ENCODE measurements at regions not wholly inside any gene's neighbourhood (a gene's known extent, or its start where the extent isn't known, plus 50 kb on each side); places are given as distances from the start of the nearest gene placed in this dataset.

DNA sequence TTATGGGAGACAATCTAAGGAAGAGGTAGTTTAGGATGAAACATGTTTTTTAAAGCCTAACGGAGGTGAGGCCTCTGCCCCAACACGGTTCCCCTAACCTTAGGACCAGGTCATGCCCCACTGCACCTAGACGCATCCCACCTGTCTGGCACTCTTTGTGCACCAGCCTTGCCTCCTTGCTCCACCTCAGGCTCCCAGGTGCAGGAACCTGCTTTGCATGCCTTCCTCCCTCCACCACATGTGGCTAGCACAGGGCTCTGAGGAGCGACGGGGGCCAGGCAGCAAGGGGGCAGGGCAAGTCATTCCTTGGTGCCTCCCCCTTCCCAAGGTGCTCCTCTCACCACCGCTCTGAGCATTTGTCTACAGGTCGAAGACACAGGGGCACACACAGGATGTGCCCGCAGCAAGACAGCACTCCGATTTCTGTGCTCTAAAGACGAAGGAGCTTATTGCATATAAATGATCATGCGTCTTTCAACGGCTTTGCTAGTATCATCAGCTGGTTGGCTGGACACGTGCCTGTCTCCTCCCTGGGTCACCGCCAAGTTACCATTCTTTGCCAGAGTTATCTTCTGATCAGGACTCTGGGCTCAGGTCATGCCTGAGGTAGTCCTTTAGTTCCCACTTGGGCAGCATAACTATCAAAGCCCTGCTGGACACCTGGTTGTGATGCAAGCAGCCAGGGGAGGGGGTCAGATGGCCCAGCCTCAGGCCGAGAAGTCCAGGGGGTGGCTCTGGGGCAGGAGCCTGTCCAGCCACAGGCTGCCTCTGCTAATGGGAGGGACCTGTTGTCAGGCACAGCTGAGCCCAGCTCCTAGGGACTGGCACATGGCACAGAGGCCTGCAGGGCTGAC is 172.0 kb upstream of the NTM start:
- ATAC-seq (ENCODE audit: low FRiP score): no peak
- H3K9me3 ChIP-seq (ENCODE audit: control insufficient read depth, low read length): no peaks in the 10 kb centered on the region

GRCh38 chr11:131199015-131199280 is 171.5 kb upstream of the NTM start:
- Histone ChIP-seq H3K27ac (ENCODE audit: low read depth in 1 of 2, low read length in 2 of 2) (no peak overlapping the region), H3K4me1 (ENCODE audit: control insufficient read depth in 1 of 2, insufficient read depth in 2 of 2, low read length in 2 of 2) (no peaks in the 10 kb centered on the region), H3K4me3 (ENCODE audit: low read length in 2 of 2) (no peak overlapping the region), H3K36me3 (ENCODE audit: control insufficient read depth in 1 of 2, insufficient read depth in 2 of 2, low read length in 1 of 2) (no peaks in the 10 kb centered on the region), H3K9me3 (ENCODE audit: control insufficient read depth, low read length) (no peaks in the 10 kb centered on the region), H3K27me3 (ENCODE audit: control insufficient read depth in 1 of 2, insufficient read depth in 2 of 2, low read length in 1 of 2) (no peaks in the 10 kb centered on the region)
- ATAC-seq (ENCODE audit: low FRiP score): no peak
- no peak for DNase-seq
- intact Hi-C loops (cut with DNase I): no loop called here
- 89 to 93% methylated on average over 8 of the region's 8 CpGs for WGBS, 2 donors

More for the DNA sequence above, 172.0 kb upstream of the NTM start:
- no peaks in the 10 kb centered on the region for H3K4me1 ChIP-seq (ENCODE audit: control insufficient read depth in 1 of 2, insufficient read depth in 2 of 2, low read length in 2 of 2)
- intact Hi-C loops (cut with DNase I): no loop called here
- H3K36me3 ChIP-seq (ENCODE audit: control insufficient read depth in 1 of 2, insufficient read depth in 2 of 2, low read length in 1 of 2): no peaks in the 10 kb centered on the region
- 73 to 86% methylated on average over 15 of the region's 15 CpGs for WGBS, 2 donors
- no peak overlapping the region for H3K27ac ChIP-seq (ENCODE audit: low read depth in 1 of 2, low read length in 2 of 2)
- no peak overlapping the region for H3K4me3 ChIP-seq (ENCODE audit: low read length in 2 of 2)
- no peak for DNase-seq
- no peaks in the 10 kb centered on the region for H3K27me3 ChIP-seq (ENCODE audit: control insufficient read depth in 1 of 2, insufficient read depth in 2 of 2, low read length in 1 of 2)

DNA sequence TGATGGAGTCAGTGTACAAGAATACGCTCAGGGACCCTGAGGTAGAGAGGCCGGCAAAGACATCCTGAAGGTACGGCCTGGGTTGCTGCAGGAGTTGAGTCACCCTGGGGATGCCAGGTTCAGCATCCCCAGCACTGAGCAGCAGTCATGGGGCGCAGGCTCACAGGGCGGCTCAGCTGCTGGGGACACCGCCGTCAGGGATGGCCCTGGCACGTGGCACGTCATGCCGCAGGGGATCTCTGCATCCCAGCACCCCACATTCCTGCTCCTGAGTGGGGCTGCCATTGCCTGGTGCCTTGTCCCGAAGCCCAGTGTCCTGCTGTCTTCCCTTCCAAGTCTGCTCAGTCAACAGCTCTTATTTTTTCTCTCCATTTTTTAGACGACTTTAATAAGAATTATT is 168.7 kb upstream of the NTM start:
- no peak for DNase-seq
- Histone ChIP-seq H3K4me1 (ENCODE audit: control insufficient read depth in 1 of 2, insufficient read depth in 2 of 2, low read length in 2 of 2) (no peaks in the 10 kb centered on the region), H3K27ac (ENCODE audit: low read depth in 1 of 2, low read length in 2 of 2) (no peak overlapping the region), H3K9me3 (ENCODE audit: control insufficient read depth, low read length) (no peaks in the 10 kb centered on the region), H3K27me3 (ENCODE audit: control insufficient read depth in 1 of 2, insufficient read depth in 2 of 2, low read length in 1 of 2) (no peaks in the 10 kb centered on the region), H3K4me3 (ENCODE audit: low read length in 2 of 2) (no peak overlapping the region), H3K36me3 (ENCODE audit: control insufficient read depth in 1 of 2, insufficient read depth in 2 of 2, low read length in 1 of 2) (no peaks in the 10 kb centered on the region)
- 85 to 86% methylated on average over 12 of the region's 12 CpGs for WGBS, 2 donors
- ATAC-seq (ENCODE audit: low FRiP score): no peak
- intact Hi-C loops (cut with DNase I): no loop called here

DNA sequence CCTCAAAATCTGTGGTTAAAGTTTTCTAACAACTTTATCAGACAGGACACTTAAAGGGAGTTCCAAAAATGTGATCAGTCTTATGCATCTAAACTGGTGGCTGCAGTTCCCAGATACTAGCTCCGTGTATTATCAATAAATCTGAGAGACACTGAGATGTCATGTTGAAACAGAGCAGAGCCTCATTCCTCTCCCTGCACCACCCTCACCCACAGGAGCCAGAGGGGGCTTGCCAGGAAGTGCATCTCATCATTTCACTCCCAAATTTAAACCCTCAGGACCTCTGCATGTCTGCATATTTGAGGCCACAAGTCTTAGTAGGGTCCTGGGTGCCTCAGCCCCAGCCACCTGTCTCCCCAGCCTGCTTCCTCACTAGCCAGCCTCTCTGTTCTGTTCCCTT is 167.4 kb upstream of the NTM start:
- Histone ChIP-seq H3K27ac (ENCODE audit: low read depth in 1 of 2, low read length in 2 of 2) (no peak overlapping the region), H3K4me1 (ENCODE audit: control insufficient read depth in 1 of 2, insufficient read depth in 2 of 2, low read length in 2 of 2) (no peaks in the 10 kb centered on the region), H3K27me3 (ENCODE audit: control insufficient read depth in 1 of 2, insufficient read depth in 2 of 2, low read length in 1 of 2) (no peaks in the 10 kb centered on the region), H3K36me3 (ENCODE audit: control insufficient read depth in 1 of 2, insufficient read depth in 2 of 2, low read length in 1 of 2) (no peaks in the 10 kb centered on the region), H3K9me3 (ENCODE audit: control insufficient read depth, low read length) (no peaks in the 10 kb centered on the region), H3K4me3 (ENCODE audit: low read length in 2 of 2) (no peak overlapping the region)
- DNase-seq (no peak), ATAC-seq (ENCODE audit: low FRiP score) (no peak)
- WGBS, 2 donors: 48 to 66% methylated on average over 1 of the region's 1 CpG
- intact Hi-C loops (cut with DNase I): no loop called here

GRCh38 chr11:131204282-131204681 is 166.1 kb upstream of the NTM start:
- ATAC-seq (ENCODE audit: low FRiP score) (no peak), DNase-seq (no peak)
- no peaks in the 10 kb centered on the region for H3K9me3 ChIP-seq (ENCODE audit: control insufficient read depth, low read length)
- no peak overlapping the region for H3K4me3 ChIP-seq (ENCODE audit: low read length in 2 of 2)
- no peaks in the 10 kb centered on the region for H3K36me3 ChIP-seq (ENCODE audit: control insufficient read depth in 1 of 2, insufficient read depth in 2 of 2, low read length in 1 of 2)
- H3K4me1 ChIP-seq (ENCODE audit: control insufficient read depth in 1 of 2, insufficient read depth in 2 of 2, low read length in 2 of 2): no peaks in the 10 kb centered on the region
- WGBS, 2 donors: 87 to 90% methylated on average over 10 of the region's 10 CpGs
- intact Hi-C loops (cut with DNase I): no loop called here
- H3K27ac ChIP-seq (ENCODE audit: low read depth in 1 of 2, low read length in 2 of 2): no peak overlapping the region
- no peaks in the 10 kb centered on the region for H3K27me3 ChIP-seq (ENCODE audit: control insufficient read depth in 1 of 2, insufficient read depth in 2 of 2, low read length in 1 of 2)

- no peak overlapping the region for H3K4me3 ChIP-seq (ENCODE audit: low read length in 2 of 2)
- 22 to 28% methylated on average over 11 of the region's 11 CpGs for WGBS, 2 donors
- H3K4me1 ChIP-seq (ENCODE audit: control insufficient read depth in 1 of 2, insufficient read depth in 2 of 2, low read length in 2 of 2): no peaks in the 10 kb centered on the region
- intact Hi-C loops (cut with DNase I): no loop called here
- H3K9me3 ChIP-seq (ENCODE audit: control insufficient read depth, low read length): no peaks in the 10 kb centered on the region
- ATAC-seq (ENCODE audit: low FRiP score) (no peak), DNase-seq (no peak)
- H3K27me3 ChIP-seq (ENCODE audit: control insufficient read depth in 1 of 2, insufficient read depth in 2 of 2, low read length in 1 of 2): no peaks in the 10 kb centered on the region
- no peaks in the 10 kb centered on the region for H3K36me3 ChIP-seq (ENCODE audit: control insufficient read depth in 1 of 2, insufficient read depth in 2 of 2, low read length in 1 of 2)
- no peak overlapping the region for H3K27ac ChIP-seq (ENCODE audit: low read depth in 1 of 2, low read length in 2 of 2)
Measured at GRCh38 chr11:131204765-131205380, 165.5 kb upstream of the NTM start.

GRCh38 chr11:131206671-131207070 is 163.7 kb upstream of the NTM start:
- intact Hi-C loops (cut with DNase I): no loop called here
- Histone ChIP-seq H3K9me3 (ENCODE audit: control insufficient read depth, low read length) (no peaks in the 10 kb centered on the region), H3K27me3 (ENCODE audit: control insufficient read depth in 1 of 2, insufficient read depth in 2 of 2, low read length in 1 of 2) (no peaks in the 10 kb centered on the region), H3K4me3 (ENCODE audit: low read length in 2 of 2) (no peak overlapping the region), H3K4me1 (ENCODE audit: control insufficient read depth in 1 of 2, insufficient read depth in 2 of 2, low read length in 2 of 2) (no peaks in the 10 kb centered on the region), H3K27ac (ENCODE audit: low read depth in 1 of 2, low read length in 2 of 2) (no peak overlapping the region), H3K36me3 (ENCODE audit: control insufficient read depth in 1 of 2, insufficient read depth in 2 of 2, low read length in 1 of 2) (no peaks in the 10 kb centered on the region)
- 52 to 55% methylated on average over 3 of the region's 3 CpGs for WGBS, 2 donors
- no peak for DNase-seq
- ATAC-seq (ENCODE audit: low FRiP score): no peak

DNA sequence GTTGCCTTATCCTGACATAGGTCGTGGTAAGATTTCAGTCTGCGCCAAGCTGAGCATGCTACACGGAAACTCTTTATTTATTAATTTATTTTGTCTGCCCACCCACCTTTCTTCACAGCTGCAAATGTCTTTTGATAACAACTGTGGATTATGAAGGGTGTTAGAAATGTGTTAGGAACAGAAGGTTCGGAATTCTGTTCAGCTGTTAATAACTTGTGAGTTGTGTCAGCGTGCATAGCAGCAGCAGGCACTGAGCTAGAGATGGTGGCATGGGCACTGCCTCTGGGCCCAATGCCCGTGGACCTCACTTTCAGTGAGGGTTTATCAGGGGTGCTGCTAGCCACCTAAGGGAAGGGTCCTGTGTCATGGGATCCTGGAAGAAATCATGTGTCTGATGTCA is 162.5 kb upstream of the NTM start:
- Histone ChIP-seq H3K36me3 (ENCODE audit: control insufficient read depth in 1 of 2, insufficient read depth in 2 of 2, low read length in 1 of 2) (no peaks in the 10 kb centered on the region), H3K9me3 (ENCODE audit: control insufficient read depth, low read length) (no peaks in the 10 kb centered on the region), H3K4me3 (ENCODE audit: low read length in 2 of 2) (no peak overlapping the region), H3K4me1 (ENCODE audit: control insufficient read depth in 1 of 2, insufficient read depth in 2 of 2, low read length in 2 of 2) (no peaks in the 10 kb centered on the region), H3K27me3 (ENCODE audit: control insufficient read depth in 1 of 2, insufficient read depth in 2 of 2, low read length in 1 of 2) (no peaks in the 10 kb centered on the region), H3K27ac (ENCODE audit: low read depth in 1 of 2, low read length in 2 of 2) (no peak overlapping the region)
- ATAC-seq (ENCODE audit: low FRiP score) (no peak), DNase-seq (no peak)
- WGBS, 2 donors: 85% methylated on average over 6 of the region's 6 CpGs
- intact Hi-C loops (cut with DNase I): no loop called here
